ENCODE measurements at regions not wholly inside any gene's neighbourhood (a gene's known extent, or its start where the extent isn't known, plus 50 kb on each side); places are given as distances from the start of the nearest gene placed in this dataset.

- no peak overlapping the region for H3K4me3 ChIP-seq
- no peaks in the 10 kb centered on the region for H3K9me3 ChIP-seq
- no peaks in the 10 kb centered on the region for H3K4me1 ChIP-seq
- no peaks in the 10 kb centered on the region for H3K27me3 ChIP-seq
- intact Hi-C loops (cut with DNase I) = no loop called here
- DNase-seq = no peak
- no peak overlapping the region for H3K27ac ChIP-seq
- ATAC-seq = no peak
- H3K36me3 ChIP-seq = no peaks in the 10 kb centered on the region
- TF ChIP-seq CTCF (IDR thresholded peaks at IDR 0.05) = no peak
Measured at GRCh38 chr15:70387993-70388392, 290.3 kb upstream of the TLE3 start.

- ATAC-seq = no peak
- no peaks in the 10 kb centered on the region for H3K36me3 ChIP-seq
- intact Hi-C loops (cut with DNase I) = no loop called here
- H3K27ac ChIP-seq = no peak overlapping the region
- no peaks in the 10 kb centered on the region for H3K4me1 ChIP-seq
- H3K4me3 ChIP-seq = no peak overlapping the region
- no peak for TF ChIP-seq CTCF (IDR thresholded peaks at IDR 0.05)
- no peak for DNase-seq
- no peaks in the 10 kb centered on the region for H3K27me3 ChIP-seq
- peaks cover 0 to under 1% of the 10 kb centered on the region in 2 donors for H3K9me3 ChIP-seq
Measured at GRCh38 chr15:70387081-70387480, 289.4 kb upstream of the TLE3 start.

GRCh38 chr15:70385711-70386110 is 288.0 kb upstream of the TLE3 start:
- no peak overlapping the region for H3K27ac ChIP-seq
- peaks cover 0 to 4% of the 10 kb centered on the region in 2 donors for H3K9me3 ChIP-seq
- H3K36me3 ChIP-seq = no peaks in the 10 kb centered on the region
- DNase-seq = no peak
- no peaks in the 10 kb centered on the region for H3K27me3 ChIP-seq
- no peaks in the 10 kb centered on the region for H3K4me1 ChIP-seq
- ATAC-seq = no peak
- no peak for TF ChIP-seq CTCF (IDR thresholded peaks at IDR 0.05)
- H3K4me3 ChIP-seq = no peak overlapping the region
- intact Hi-C loops (cut with DNase I) = no loop called here

- Histone ChIP-seq H3K4me3 (no peak overlapping the region), H3K9me3 (peaks cover 0 to 4% of the 10 kb centered on the region in 2 donors), H3K4me1 (no peaks in the 10 kb centered on the region), H3K27me3 (no peaks in the 10 kb centered on the region), H3K36me3 (no peaks in the 10 kb centered on the region), H3K27ac (no peak overlapping the region)
- no peak for TF ChIP-seq CTCF (IDR thresholded peaks at IDR 0.05)
- DNase-seq = no peak
- ATAC-seq = no peak
- intact Hi-C loops (cut with DNase I) = no loop called here
Measured at GRCh38 chr15:70385052-70385451, 287.3 kb upstream of the TLE3 start.

GRCh38 chr15:70383856-70384255 is 286.1 kb upstream of the TLE3 start:
- H3K4me3 ChIP-seq = no peak overlapping the region
- ATAC-seq (no peak), DNase-seq (no peak)
- peaks cover 0 to 4% of the 10 kb centered on the region in 2 donors for H3K9me3 ChIP-seq
- no peak overlapping the region for H3K27ac ChIP-seq
- H3K4me1 ChIP-seq = no peaks in the 10 kb centered on the region
- H3K27me3 ChIP-seq = no peaks in the 10 kb centered on the region
- intact Hi-C loops (cut with DNase I) = no loop called here
- no peaks in the 10 kb centered on the region for H3K36me3 ChIP-seq
- no peak for TF ChIP-seq CTCF (IDR thresholded peaks at IDR 0.05)
